ENCODE measurements at regions not wholly inside any gene's neighbourhood (a gene's known extent, or its start where the extent isn't known, plus 50 kb on each side); places are given as distances from the start of the nearest gene placed in this dataset.

GRCh38 chr1:17893891-17894631 lies 138.9 kb downstream of the ACTL8 start:
- H3K4me3 ChIP-seq = no peak overlapping the region
- H3K27ac ChIP-seq = no peak overlapping the region
- H3K9me3 ChIP-seq (ENCODE audit: low read depth, low read length) = no peaks in the 10 kb centered on the region
- H3K36me3 ChIP-seq (ENCODE audit: insufficient read depth, low read length) = no peaks in the 10 kb centered on the region
- no peak overlapping the region for H3K9ac ChIP-seq (ENCODE audit: insufficient read length)
- DNase-seq (ENCODE audit: low read depth, low spot score) = no peak
- TF ChIP-seq EZH2 (IDR thresholded peaks at IDR 0.05) = no peak
- no peak for TF ChIP-seq FOXP2 (optimal IDR thresholded peaks at IDR 0.05; ENCODE audit: control extremely low read depth, extremely low read length, insufficient read depth)
- TF ChIP-seq POLR2AphosphoS5 (IDR thresholded peaks at IDR 0.05; ENCODE audit: borderline replicate concordance, low read depth, low read length) = no peak

- TF ChIP-seq FOXP2 (optimal IDR thresholded peaks at IDR 0.05; ENCODE audit: control extremely low read depth, extremely low read length, insufficient read depth) = no peak
- no peak for TF ChIP-seq EZH2 (IDR thresholded peaks at IDR 0.05)
- TF ChIP-seq POLR2AphosphoS5 (IDR thresholded peaks at IDR 0.05; ENCODE audit: borderline replicate concordance, low read depth, low read length) = no peak
- Histone ChIP-seq H3K36me3 (ENCODE audit: insufficient read depth, low read length) (no peaks in the 10 kb centered on the region), H3K9ac (ENCODE audit: insufficient read length) (no peak overlapping the region), H3K27ac (no peak overlapping the region), H3K4me3 (no peak overlapping the region), H3K9me3 (ENCODE audit: low read depth, low read length) (no peaks in the 10 kb centered on the region)
- no peak for DNase-seq (ENCODE audit: low read depth, low spot score)
Measured at GRCh38 chr1:17895401-17895800, 140.3 kb downstream of the ACTL8 start.

GRCh38 chr1:17895986-17896385 lies 140.9 kb downstream of the ACTL8 start:
- Histone ChIP-seq H3K9ac (ENCODE audit: insufficient read length) (no peak overlapping the region), H3K9me3 (ENCODE audit: low read depth, low read length) (no peaks in the 10 kb centered on the region), H3K4me3 (no peak overlapping the region), H3K36me3 (ENCODE audit: insufficient read depth, low read length) (no peaks in the 10 kb centered on the region), H3K27ac (no peak overlapping the region)
- TF ChIP-seq POLR2AphosphoS5 (IDR thresholded peaks at IDR 0.05; ENCODE audit: borderline replicate concordance, low read depth, low read length) = no peak
- TF ChIP-seq EZH2 (IDR thresholded peaks at IDR 0.05) = no peak
- no peak for TF ChIP-seq FOXP2 (optimal IDR thresholded peaks at IDR 0.05; ENCODE audit: control extremely low read depth, extremely low read length, insufficient read depth)
- no peak for DNase-seq (ENCODE audit: low read depth, low spot score)

GRCh38 chr1:17903386-17903785 lies 148.3 kb downstream of the ACTL8 start:
- TF ChIP-seq FOXP2 (optimal IDR thresholded peaks at IDR 0.05; ENCODE audit: control extremely low read depth, extremely low read length, insufficient read depth) = no peak
- no peak for TF ChIP-seq EZH2 (IDR thresholded peaks at IDR 0.05)
- TF ChIP-seq POLR2AphosphoS5 (IDR thresholded peaks at IDR 0.05; ENCODE audit: borderline replicate concordance, low read depth, low read length) = no peak
- no peaks in the 10 kb centered on the region for H3K9me3 ChIP-seq (ENCODE audit: low read depth, low read length)
- H3K27ac ChIP-seq = no peak overlapping the region
- H3K9ac ChIP-seq (ENCODE audit: insufficient read length) = no peak overlapping the region
- DNase-seq (ENCODE audit: low read depth, low spot score) = no peak
- no peak overlapping the region for H3K4me3 ChIP-seq
- no peaks in the 10 kb centered on the region for H3K36me3 ChIP-seq (ENCODE audit: insufficient read depth, low read length)

GRCh38 chr1:17904290-17904689 lies 149.2 kb downstream of the ACTL8 start:
- Histone ChIP-seq H3K36me3 (ENCODE audit: insufficient read depth, low read length) (no peaks in the 10 kb centered on the region), H3K9ac (ENCODE audit: insufficient read length) (no peak overlapping the region), H3K27ac (no peak overlapping the region), H3K4me3 (no peak overlapping the region), H3K9me3 (ENCODE audit: low read depth, low read length) (no peaks in the 10 kb centered on the region)
- TF ChIP-seq FOXP2 (optimal IDR thresholded peaks at IDR 0.05; ENCODE audit: control extremely low read depth, extremely low read length, insufficient read depth) = no peak
- TF ChIP-seq POLR2AphosphoS5 (IDR thresholded peaks at IDR 0.05; ENCODE audit: borderline replicate concordance, low read depth, low read length) = no peak
- no peak for TF ChIP-seq EZH2 (IDR thresholded peaks at IDR 0.05)
- DNase-seq (ENCODE audit: low read depth, low spot score) = no peak

GRCh38 chr1:17907999-17908398 lies 152.9 kb downstream of the ACTL8 start:
- H3K4me3 ChIP-seq = no peak overlapping the region

GRCh38 chr1:17908945-17909344 lies 153.8 kb downstream of the ACTL8 start:
- Histone ChIP-seq H3K9ac (ENCODE audit: insufficient read length) (no peak overlapping the region), H3K27ac (no peak overlapping the region), H3K36me3 (ENCODE audit: insufficient read depth, low read length) (no peaks in the 10 kb centered on the region), H3K9me3 (ENCODE audit: low read depth, low read length) (no peaks in the 10 kb centered on the region), H3K4me3 (no peak overlapping the region)
- no peak for DNase-seq (ENCODE audit: low read depth, low spot score)
- TF ChIP-seq POLR2AphosphoS5 (IDR thresholded peaks at IDR 0.05; ENCODE audit: borderline replicate concordance, low read depth, low read length) (no peak), FOXP2 (optimal IDR thresholded peaks at IDR 0.05; ENCODE audit: control extremely low read depth, extremely low read length, insufficient read depth) (no peak), EZH2 (IDR thresholded peaks at IDR 0.05) (no peak)

More at GRCh38 chr1:17907999-17908398, 152.9 kb downstream of the ACTL8 start:
- H3K27ac ChIP-seq = no peak overlapping the region
- TF ChIP-seq POLR2AphosphoS5 (IDR thresholded peaks at IDR 0.05; ENCODE audit: borderline replicate concordance, low read depth, low read length) (no peak), FOXP2 (optimal IDR thresholded peaks at IDR 0.05; ENCODE audit: control extremely low read depth, extremely low read length, insufficient read depth) (no peak), EZH2 (IDR thresholded peaks at IDR 0.05) (no peak)
- no peaks in the 10 kb centered on the region for H3K9me3 ChIP-seq (ENCODE audit: low read depth, low read length)
- H3K36me3 ChIP-seq (ENCODE audit: insufficient read depth, low read length) = no peaks in the 10 kb centered on the region
- no peak overlapping the region for H3K9ac ChIP-seq (ENCODE audit: insufficient read length)
- DNase-seq (ENCODE audit: low read depth, low spot score) = no peak

GRCh38 chr1:17909634-17910033 lies 154.5 kb downstream of the ACTL8 start:
- no peak overlapping the region for H3K27ac ChIP-seq
- no peak for DNase-seq (ENCODE audit: low read depth, low spot score)
- H3K4me3 ChIP-seq = no peak overlapping the region
- TF ChIP-seq FOXP2 (optimal IDR thresholded peaks at IDR 0.05; ENCODE audit: control extremely low read depth, extremely low read length, insufficient read depth) (no peak), POLR2AphosphoS5 (IDR thresholded peaks at IDR 0.05; ENCODE audit: borderline replicate concordance, low read depth, low read length) (no peak), EZH2 (IDR thresholded peaks at IDR 0.05) (no peak)
- no peaks in the 10 kb centered on the region for H3K36me3 ChIP-seq (ENCODE audit: insufficient read depth, low read length)
- no peaks in the 10 kb centered on the region for H3K9me3 ChIP-seq (ENCODE audit: low read depth, low read length)
- no peak overlapping the region for H3K9ac ChIP-seq (ENCODE audit: insufficient read length)

GRCh38 chr1:17911791-17912190 lies 156.7 kb downstream of the ACTL8 start:
- no peak overlapping the region for H3K27ac ChIP-seq
- TF ChIP-seq EZH2 (IDR thresholded peaks at IDR 0.05) (no peak), POLR2AphosphoS5 (IDR thresholded peaks at IDR 0.05; ENCODE audit: borderline replicate concordance, low read depth, low read length) (no peak), FOXP2 (optimal IDR thresholded peaks at IDR 0.05; ENCODE audit: control extremely low read depth, extremely low read length, insufficient read depth) (no peak)
- H3K9ac ChIP-seq (ENCODE audit: insufficient read length) = no peak overlapping the region
- H3K4me3 ChIP-seq = no peak overlapping the region
- H3K9me3 ChIP-seq (ENCODE audit: low read depth, low read length) = no peaks in the 10 kb centered on the region
- H3K36me3 ChIP-seq (ENCODE audit: insufficient read depth, low read length) = no peaks in the 10 kb centered on the region
- no peak for DNase-seq (ENCODE audit: low read depth, low spot score)
